Urinary bladder (tissue), 3 donors: ENCODE measurements at regions not wholly inside any gene's neighbourhood (a gene's known extent, or its start where the extent isn't known, plus 50 kb on each side); places are given as distances from the start of the nearest gene placed in this dataset.
A peak's percentile ranks its signal among the peaks of the same experiment; 100 is the strongest.

Source experiments
- DNase-seq: peaks from one replicate; pipeline ENCODE4 v3.0.0-alpha.2; 2015; ENCODE audit errors: extremely low spot score
- H3K27ac ChIP-seq: one replicate; pipeline ENCODE4 v1.5.1; 2013; ENCODE audit warnings: low read depth, mild to moderate bottlenecking, moderate library complexity
- H3K36me3 ChIP-seq: one replicate; pipeline ENCODE4 v1.6.1; 2013; ENCODE audit warnings: mild to moderate bottlenecking, moderate library complexity; ENCODE audit not compliant: insufficient read depth
- H3K4me1 ChIP-seq: one replicate; pipeline ENCODE4 v1.6.1; 2013; ENCODE audit warnings: mild to moderate bottlenecking, moderate library complexity; ENCODE audit not compliant: insufficient read depth
- H3K4me3 ChIP-seq: one replicate; pipeline ENCODE4 v1.5.1; 2013; ENCODE audit warnings: low read depth, low read length
- WGBS: extraction: QIAGEN DNeasy Blood & Tissue Kit; methylation state at CpG from one replicate; pipeline ENCODE4 v1.1.7; 2013; 5-methylcytosine and 5-hydroxymethylcytosine counted together
- donor health status: healthy with polysubstance abuse.
- donor health status: healthy.

DNA sequence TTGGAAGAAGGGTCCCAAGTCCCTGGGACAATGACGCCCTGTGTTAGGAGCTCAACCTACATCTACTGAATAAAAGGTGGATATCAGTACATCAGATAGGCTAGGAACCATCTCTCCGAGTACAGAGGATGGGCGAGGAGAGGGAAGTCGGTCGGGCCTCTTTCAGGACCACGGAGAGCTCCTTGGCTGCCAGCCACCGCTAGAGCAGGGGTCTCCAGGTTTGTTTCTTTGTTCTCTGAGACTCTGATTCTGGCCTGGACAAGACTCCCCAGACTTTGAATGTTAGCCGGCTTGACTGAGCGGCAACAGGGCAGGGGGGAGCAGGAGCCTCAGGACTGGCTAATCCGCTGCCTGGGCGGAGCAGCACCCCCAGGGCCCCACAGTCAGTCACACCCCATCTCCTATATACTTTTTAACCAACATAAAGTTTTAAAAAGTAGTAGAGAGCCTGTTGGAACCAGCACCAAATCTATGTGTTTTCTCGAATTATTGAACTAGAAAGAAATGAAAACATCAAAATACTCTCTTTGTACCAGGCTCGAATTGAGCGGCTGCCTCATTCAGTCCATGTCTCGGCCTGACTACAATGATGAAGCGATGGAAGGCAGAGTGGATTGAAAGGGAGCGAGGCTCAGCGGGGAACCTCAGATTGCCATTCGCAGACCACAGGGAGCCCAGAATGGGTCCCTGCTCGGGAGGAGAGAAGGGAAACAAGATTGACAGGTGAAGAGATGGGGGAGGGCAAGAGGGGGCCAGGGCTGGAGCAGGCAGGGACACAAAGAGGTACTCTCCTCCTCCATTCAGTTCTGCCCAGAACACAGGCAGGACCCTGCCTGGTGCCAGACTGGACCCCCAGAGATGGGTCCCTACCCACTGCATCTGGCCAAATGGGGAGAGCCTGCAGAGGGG lies 131.6 kb downstream of the TPRA1 start:
- peak; percentile 45 for DNase-seq
- Histone ChIP-seq H3K27ac (no peak overlapping the region), H3K36me3 (no peaks in the 10 kb centered on the region), H3K4me3 (no peak overlapping the region), H3K4me1 (peaks cover 2% of the 10 kb centered on the region)
- WGBS = 30% methylated on average over 20 of the region's 20 CpGs

- 52% methylated on average over 6 of the region's 6 CpGs for WGBS
- peaks cover 2% of the 10 kb centered on the region for H3K4me1 ChIP-seq
- DNase-seq = no peak
- H3K36me3 ChIP-seq = no peaks in the 10 kb centered on the region
- no peak overlapping the region for H3K4me3 ChIP-seq
- no peak overlapping the region for H3K27ac ChIP-seq
Observed at GRCh38 chr3:127457546-127458145, 132.9 kb downstream of the TPRA1 start.

DNA sequence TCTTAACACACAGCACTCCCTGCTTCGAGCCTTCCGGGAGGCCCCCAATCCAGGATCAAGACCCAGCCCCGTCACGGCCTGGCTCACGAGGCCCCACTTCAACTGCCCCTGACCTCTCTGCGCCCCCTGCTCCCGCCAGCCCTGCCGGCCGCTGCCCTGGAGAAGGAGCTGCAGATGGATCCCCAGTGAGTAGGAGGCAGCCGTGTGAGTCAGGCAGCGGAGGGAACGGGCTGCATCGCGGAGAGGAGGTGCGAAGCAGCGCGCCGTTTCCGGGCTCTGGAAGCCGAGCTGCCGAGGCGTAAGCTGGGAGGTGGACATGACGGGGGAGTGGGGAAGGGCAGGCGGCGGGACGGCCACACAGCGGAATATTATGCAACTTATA lies 133.4 kb downstream of the TPRA1 start:
- H3K27ac ChIP-seq = no peak overlapping the region
- H3K4me3 ChIP-seq = no peak overlapping the region
- no peaks in the 10 kb centered on the region for H3K36me3 ChIP-seq
- WGBS = 2% methylated on average over 27 of the region's 27 CpGs
- no peak for DNase-seq
- H3K4me1 ChIP-seq = peaks cover 2% of the 10 kb centered on the region

- Histone ChIP-seq H3K4me3 (no peak overlapping the region), H3K36me3 (no peaks in the 10 kb centered on the region), H3K27ac (no peak overlapping the region), H3K4me1 (peaks cover 2% of the 10 kb centered on the region)
- WGBS = 4% methylated on average over 24 of the region's 24 CpGs
- no peak for DNase-seq
Observed at GRCh38 chr3:127456471-127457093, 134.0 kb downstream of the TPRA1 start.

DNA sequence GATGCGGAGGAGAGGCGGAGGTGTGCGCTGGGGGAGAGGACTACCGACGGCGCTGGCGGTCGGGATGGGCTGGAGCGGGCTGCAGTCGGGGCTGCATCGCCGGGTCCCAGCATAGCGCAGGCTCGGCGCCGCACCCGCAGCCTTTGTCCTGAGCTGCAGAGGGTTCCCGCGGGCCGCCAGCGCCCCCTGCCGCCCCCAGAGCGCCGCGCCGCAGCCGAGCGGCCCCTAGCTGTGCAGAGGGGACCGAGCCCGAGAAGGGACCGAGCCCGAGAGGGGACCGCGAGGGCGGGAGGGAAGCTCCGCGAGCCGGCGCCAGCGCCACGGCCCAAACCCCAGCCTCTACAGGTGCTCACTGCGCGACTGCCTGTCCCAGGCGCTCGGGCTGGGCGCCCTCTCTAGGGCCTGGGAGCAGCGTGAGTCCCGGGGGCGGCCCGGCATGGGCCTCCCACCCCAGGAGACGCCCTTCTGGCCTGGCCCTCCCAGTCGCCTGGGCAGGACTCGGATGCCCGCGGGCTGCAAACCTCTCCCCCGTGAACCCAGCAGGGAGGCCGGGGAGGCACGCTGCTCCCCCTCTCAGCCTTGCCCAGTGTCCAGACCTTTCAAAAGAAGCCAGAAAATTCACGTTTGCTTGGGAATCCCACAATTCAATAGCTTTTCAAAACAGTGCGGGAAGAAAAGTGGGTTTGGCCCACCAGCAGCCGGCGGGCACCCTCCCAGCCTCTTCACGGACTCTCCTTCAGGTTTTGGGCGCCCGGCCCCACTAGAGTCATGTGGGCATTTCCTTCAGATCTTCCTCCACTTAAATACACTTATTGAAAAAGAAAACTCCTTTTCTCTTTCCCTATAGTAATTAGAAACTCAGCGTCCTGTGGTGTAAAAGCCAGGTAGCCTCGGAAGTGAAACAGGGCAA lies 134.7 kb downstream of the TPRA1 start:
- DNase-seq = no peak
- H3K27ac ChIP-seq = no peak overlapping the region
- H3K4me3 ChIP-seq = no peak overlapping the region
- peaks cover 2% of the 10 kb centered on the region for H3K4me1 ChIP-seq
- no peaks in the 10 kb centered on the region for H3K36me3 ChIP-seq
- 2% methylated on average over 66 of the region's 67 CpGs for WGBS

DNA sequence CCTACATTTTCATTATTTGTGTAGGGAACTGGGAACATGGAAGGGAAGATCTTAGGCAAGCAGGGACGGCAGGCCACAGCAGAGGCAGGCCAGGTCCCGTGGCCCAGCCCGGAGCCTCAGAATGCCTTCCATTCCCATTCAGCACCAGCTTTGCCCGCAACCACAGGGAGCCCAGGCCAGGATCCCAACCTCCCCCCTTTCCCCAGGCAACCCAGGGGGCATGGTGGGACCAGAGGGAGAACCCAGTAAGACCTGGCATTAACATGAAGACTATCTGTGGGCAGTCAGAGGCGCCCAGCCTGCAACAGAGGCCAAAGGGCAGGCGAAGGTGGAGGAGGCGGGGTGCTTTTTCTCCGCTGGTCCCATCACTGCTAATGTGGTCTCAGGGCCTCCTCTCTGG lies 135.6 kb downstream of the TPRA1 start:
- Histone ChIP-seq H3K36me3 (no peaks in the 10 kb centered on the region), H3K4me3 (no peak overlapping the region), H3K27ac (no peak overlapping the region), H3K4me1 (peaks cover 2% of the 10 kb centered on the region)
- no peak for DNase-seq
- WGBS = 84% methylated on average over 8 of the region's 8 CpGs

- Histone ChIP-seq H3K27ac (no peak overlapping the region), H3K4me1 (peaks cover 2% of the 10 kb centered on the region), H3K36me3 (no peaks in the 10 kb centered on the region), H3K4me3 (no peak overlapping the region)
- 86% methylated on average over 1 of the region's 1 CpG for WGBS
- no peak for DNase-seq
Observed at GRCh38 chr3:127454051-127454450, 136.5 kb downstream of the TPRA1 start.

DNA sequence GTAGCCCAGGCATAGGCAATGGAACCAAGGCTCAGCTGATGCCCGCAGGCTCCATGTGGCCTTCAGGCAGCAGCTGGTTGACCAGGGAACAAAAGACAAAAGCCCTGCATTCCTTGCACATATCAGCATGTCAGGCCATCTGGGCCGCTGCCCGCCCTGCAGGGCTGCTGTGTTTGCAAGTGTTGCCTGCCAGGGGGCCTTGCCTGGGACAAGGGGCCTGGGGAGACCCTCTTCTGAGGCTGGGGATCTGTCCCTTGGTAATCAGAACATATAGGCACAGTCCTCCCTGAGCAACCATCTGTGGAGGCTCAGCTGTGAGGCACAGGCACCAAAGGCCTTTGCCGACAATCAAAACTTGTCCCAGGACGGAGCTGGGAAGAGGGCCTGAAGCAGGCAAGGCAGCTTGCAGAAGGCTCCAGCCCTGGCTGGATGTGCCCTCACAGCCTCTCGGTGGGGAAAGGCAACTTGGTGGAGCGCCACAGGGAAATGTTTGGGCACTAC lies 138.2 kb downstream of the TPRA1 start:
- no peak for DNase-seq
- Histone ChIP-seq H3K27ac (no peak overlapping the region), H3K4me3 (no peak overlapping the region), H3K36me3 (no peaks in the 10 kb centered on the region), H3K4me1 (peaks cover 2% of the 10 kb centered on the region)
- WGBS = 60% methylated on average over 7 of the region's 7 CpGs

- Histone ChIP-seq H3K4me1 (peaks cover 2% of the 10 kb centered on the region), H3K27ac (no peak overlapping the region), H3K4me3 (no peak overlapping the region), H3K36me3 (no peaks in the 10 kb centered on the region)
- 71% methylated on average over 4 of the region's 4 CpGs for WGBS
- DNase-seq = no peak
Observed at GRCh38 chr3:127451321-127451720, 139.2 kb downstream of the TPRA1 start.

DNA sequence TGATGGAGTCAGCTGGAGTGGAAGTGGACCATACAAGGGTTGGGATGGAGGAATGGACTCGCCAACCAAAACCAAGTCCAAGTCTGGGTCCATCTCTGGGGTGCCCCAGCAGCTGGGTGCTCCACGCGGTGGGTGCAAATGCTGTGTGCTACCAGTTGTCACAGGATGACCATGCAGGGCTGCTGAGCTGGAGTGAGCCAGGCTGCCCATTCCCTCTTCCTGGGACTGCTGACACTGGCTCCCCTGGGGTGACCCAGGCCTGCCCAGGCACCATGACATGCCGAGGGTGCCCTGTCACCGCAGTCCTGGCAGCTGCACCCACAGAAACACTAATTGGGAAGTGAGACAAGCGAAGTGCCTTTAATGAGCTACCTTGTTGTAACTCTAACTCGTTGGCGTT lies 140.2 kb downstream of the TPRA1 start:
- H3K36me3 ChIP-seq = no peaks in the 10 kb centered on the region
- H3K27ac ChIP-seq = no peak overlapping the region
- DNase-seq = no peak
- no peak overlapping the region for H3K4me3 ChIP-seq
- 82% methylated on average over 8 of the region's 8 CpGs for WGBS
- no peaks in the 10 kb centered on the region for H3K4me1 ChIP-seq

GRCh38 chr3:127449486-127450212 lies 140.9 kb downstream of the TPRA1 start:
- WGBS = 65% methylated on average over 8 of the region's 8 CpGs
- H3K4me3 ChIP-seq = no peak overlapping the region
- H3K4me1 ChIP-seq = no peaks in the 10 kb centered on the region
- no peak overlapping the region for H3K27ac ChIP-seq
- DNase-seq = no peak
- no peaks in the 10 kb centered on the region for H3K36me3 ChIP-seq

- no peak overlapping the region for H3K27ac ChIP-seq
- H3K4me1 ChIP-seq = no peaks in the 10 kb centered on the region
- no peaks in the 10 kb centered on the region for H3K36me3 ChIP-seq
- DNase-seq = no peak
- H3K4me3 ChIP-seq = no peak overlapping the region
- WGBS = 78% methylated on average over 3 of the region's 3 CpGs
Observed at GRCh38 chr3:127448671-127449070, 141.9 kb downstream of the TPRA1 start.

- H3K27ac ChIP-seq = no peak overlapping the region
- H3K4me1 ChIP-seq = no peaks in the 10 kb centered on the region
- H3K36me3 ChIP-seq = no peaks in the 10 kb centered on the region
- WGBS = 67% methylated on average over 3 of the region's 3 CpGs
- H3K4me3 ChIP-seq = no peak overlapping the region
- no peak for DNase-seq
Observed at GRCh38 chr3:127448161-127448561, 142.4 kb downstream of the TPRA1 start.
